UCSD-AML1 (cell line): ENCODE measurements at regions not wholly inside any gene's neighbourhood (a gene's known extent, or its start where the extent isn't known, plus 50 kb on each side); places are given as distances from the start of the nearest gene placed in this dataset.
A peak's percentile ranks its signal among the peaks of the same experiment; 100 is the strongest.

Experiments used
- DNase-seq: peaks from one replicate; lab custom pipeline; 2025; ENCODE audit not compliant: unreplicated experiment; lab: John Stamatoyannopoulos, UW

DNA sequence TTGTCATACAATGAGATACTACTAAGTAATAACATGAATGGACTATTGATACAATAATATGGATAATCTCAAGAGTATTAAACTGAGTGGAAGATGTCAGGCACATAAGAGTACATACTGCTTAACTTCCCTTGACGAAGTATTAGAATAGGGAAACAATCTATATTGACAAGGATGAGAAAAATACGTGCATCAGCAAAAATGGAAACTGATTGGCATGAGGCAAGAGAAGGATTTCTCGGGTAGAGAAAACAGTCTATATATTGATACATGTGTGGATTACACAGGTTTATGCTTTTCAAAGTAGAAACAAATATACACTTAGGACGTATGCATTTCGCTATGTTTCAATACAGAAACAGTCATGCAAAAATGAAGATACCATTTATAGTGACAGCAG, 57.4 kb downstream of the PRR20E start:
- no peak for DNase-seq

DNA sequence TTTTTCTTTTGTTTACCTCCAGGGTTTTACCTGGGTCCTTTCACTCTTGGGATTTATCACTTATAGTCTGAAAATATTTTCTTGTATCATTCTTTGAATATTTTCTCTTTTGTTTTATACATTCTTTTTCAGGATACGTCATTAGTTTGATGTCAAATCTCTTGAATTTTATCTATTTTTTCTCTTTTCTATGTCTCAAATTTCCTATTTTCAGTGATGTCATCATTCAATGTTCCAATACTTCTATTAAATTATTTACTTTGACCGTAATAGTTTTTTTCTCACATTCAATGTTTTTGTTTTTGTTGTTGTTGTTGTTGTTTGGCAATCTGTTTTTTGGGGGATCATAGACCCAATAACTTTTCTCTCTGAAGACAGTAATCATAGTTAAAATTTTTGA, 83.5 kb downstream of the PRR20E start:
- no peak for DNase-seq

DNA sequence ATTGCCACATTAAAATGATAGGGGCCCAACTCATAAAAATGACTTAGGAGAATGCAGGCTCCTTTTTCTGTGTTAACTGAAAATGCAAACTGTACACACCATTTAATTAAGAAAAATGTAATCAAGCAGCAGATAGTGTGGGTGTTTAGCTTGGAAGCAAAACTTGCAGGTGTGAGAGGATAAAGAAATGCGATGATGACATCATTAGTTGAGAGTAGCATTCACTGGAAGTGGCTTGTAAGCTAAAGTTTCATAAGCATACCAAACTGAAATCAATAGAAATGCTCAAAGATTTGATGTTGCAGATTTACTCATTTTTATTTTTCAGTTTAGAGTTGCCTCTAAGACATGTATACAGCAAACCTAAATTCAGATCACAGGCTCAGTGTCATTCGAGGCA, 86.6 kb downstream of the PRR20E start:
- no peak for DNase-seq

DNA sequence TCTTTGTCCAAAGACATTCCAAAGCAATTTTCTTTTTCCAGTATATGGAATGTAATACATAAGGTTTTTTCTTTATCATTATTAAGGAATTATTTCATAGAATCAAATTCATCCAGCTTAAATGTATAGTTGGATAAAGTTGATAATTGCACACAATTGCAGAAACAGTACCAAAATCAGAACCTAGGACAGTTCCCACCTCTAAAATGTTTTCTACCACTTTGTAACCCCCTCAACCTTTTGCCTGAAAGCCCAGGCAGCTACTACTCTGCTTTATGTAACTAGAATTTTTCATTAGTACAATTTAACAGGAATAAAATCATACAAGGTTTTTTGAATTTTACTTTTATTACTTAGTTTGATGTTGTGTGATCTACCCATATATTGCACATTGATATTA, 98.0 kb downstream of the PRR20E start:
- DNase-seq = no peak

DNA sequence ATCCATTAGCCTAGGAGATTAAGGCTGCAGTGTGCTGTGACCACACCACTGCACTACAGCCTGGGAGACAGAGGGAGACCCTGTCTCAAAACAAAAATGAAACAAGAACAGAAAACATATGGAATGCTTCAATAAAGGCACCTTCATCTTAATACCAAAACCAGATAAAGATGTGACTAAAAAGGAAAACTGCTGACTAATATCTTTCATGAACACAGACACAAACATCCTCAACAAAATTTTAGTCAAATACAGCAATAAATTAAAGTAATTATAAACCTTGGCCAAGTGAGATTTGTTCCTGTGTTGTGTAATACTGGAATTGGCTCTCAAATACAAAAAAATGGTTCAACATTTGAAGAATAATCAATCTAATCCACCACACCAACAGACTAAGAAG, 103.5 kb downstream of the PRR20E start:
- no peak for DNase-seq

DNA sequence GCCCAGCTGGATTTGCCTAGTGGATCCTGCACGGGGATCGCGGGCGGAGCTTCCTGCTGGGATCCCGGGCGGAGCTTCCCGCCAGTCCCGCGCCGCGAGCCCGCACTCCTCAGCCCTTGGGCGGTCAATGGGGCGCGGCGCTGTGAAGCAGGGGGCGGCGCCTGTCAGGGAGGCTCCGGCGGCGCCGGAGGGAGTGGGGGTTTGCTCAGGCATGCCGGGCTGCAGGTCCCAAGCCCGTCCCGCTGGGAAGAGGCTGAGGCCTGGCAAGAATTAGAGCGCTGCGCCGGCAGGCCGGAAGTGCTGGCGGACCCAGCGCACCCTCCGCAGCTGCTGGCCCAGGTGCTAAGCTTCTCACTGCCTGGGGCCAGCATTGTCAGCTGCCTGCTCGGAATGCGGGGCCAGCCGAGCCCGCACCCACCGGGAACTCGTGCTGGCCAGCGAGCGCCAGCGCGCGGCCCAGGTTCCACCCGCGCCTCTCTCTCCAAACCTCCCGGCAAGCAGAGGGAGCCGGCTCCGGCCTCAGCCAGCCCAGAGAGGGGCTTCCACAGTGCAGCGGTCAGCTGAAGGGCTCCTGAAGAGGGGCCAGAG, 119.6 kb downstream of the PRR20E start:
- no peak for DNase-seq

DNA sequence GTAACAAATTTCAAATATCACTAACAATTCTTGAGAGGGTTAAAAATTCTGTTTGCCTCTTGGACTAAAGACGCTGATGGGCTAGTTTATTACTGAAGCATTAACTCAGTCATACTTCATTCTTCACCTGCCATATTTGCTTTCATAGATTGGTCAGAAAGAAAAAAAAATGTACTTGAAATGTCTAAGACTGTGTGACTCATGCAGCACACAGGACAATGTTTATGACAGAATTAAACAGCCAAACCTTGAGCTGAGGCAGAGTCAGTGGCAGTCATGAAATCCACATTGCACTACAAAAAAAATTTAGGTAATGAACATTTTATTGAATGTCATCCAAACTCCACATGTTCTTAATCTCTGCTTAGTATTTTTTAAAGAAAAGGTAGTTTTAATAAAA, 135.6 kb downstream of the PRR20E start:
- no peak for DNase-seq

DNA sequence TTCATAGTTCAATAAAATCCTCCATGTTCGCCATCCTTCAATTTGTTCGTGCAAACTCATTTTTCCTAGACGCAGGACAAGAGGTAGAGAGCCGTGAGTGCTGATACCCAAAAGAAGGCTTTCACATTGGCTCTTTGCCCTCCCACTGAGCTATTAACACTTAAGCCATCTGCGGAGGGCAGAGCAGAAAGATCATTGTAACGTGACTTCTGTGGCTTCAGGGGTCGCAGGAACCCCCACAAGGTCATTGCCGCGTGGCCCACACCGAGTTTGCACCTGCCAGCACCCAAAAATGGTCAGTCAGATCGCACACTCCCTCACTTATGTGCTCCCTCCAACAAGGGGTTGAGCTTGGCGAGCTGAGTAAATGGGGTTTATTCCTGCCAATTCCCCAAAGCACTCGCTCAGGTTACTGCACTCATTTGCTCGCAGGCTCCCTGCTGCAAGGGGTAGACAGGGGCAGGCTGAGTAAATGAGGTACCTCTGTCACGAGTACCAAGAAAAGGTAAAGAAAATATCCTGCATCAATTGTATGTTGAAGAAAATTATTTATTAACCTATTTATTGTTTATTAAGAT, 144.1 kb downstream of the PRR20E start:
- DNase-seq = peak; percentile 5

DNA sequence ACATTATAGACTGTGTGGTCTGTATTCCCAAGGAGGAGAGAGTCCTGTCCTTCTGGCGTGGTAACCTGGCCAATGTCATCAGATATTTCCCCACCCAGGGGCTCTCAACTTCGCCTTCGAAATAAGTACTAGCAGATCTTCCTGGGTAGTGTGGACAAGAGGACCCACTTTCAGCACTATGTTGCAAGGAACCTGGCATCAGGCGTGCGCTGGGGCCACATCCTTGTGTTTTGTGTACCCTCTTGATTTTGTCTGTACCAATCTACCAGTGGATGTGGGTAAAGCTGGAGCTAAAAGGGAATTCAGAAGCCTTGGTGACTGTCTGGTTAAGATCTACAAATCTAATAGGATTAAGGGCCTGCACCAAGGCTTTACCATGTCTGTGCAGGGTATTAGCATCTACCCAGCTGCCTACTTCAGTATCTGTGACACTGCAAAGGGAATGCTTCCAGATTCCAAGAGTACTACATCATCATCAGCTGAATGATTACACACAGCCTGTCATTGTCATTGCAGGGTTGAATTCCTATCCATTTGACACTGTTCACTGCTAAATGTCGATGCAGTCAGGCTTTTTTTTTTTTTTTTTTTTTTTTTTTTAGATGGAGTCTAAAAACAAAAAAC, 148.0 kb downstream of the PRR20E start:
- peak; percentile 3 for DNase-seq

DNA sequence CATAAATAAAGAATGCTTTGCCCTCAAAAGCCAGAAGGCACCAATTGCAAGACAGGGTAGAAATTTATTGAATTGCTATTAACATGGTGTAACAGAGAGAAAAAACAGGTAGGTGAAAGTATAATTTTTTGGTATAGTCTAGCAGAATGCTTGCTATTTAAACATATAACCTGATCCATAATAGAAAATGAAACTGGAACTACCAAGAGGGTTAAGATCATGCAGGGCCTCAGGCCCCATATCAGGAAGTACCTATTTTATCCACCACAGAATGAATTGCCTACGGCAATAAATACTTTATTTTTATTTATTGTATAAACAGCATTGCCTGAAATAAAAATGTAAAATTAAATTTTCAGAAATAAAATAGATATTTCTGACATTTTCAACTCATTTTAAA, 159.5 kb downstream of the PRR20E start:
- no peak for DNase-seq

DNA sequence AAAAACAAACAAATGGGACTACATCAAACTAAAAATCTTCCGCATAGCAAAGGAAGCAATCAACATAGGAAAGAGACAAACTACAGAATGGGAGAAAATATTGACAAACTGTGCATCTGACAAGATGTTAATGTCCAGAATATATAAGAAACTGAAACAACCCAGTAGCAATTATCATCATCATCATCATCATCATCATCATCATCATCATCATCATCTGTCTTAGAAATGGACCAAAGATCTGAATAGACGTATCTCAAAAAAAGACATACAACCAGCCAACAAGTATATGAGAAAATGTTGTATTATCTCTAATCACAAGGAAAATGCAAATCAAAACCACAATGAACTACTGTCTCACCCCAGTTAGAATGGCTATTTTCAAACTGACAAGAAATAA, 173.9 kb downstream of the PRR20E start:
- no peak for DNase-seq

DNA sequence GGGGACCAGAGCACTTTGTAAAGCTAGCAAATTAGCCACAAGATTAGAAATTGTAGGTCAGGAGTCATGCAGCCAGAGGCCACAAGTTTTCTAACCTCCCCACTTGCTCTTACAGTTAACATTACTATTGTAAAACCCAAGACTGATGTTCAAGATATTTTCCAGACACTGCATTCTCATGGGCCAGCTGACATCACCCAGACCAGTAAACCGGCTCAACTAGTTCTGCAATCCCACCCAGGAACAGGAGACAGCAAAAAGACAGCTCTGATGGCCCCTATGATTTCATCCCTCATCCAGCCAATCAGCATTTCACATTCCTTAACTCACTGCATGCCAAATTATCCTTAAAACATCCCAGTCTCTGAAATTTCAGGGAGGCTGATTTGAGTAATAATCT, 178.5 kb downstream of the PRR20E start:
- no peak for DNase-seq

DNA sequence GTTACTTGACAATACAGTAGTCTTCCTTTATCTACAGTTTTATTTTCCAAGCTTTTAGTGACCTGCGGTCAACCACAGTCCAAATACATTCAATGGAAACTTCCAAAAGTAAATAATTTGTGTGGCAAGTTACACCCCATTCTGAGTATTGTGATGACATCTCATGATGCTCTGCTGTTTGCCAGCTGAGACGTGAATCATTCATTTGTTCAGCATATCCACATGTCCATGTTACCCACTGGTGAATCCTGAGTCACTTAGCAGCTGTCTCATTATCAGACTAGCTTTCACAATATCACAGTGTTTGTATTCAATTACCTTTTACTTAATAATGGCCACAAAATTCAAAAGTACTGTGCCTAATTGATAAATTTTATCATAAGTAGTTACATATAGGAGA, 179.8 kb downstream of the PRR20E start:
- DNase-seq = no peak

DNA sequence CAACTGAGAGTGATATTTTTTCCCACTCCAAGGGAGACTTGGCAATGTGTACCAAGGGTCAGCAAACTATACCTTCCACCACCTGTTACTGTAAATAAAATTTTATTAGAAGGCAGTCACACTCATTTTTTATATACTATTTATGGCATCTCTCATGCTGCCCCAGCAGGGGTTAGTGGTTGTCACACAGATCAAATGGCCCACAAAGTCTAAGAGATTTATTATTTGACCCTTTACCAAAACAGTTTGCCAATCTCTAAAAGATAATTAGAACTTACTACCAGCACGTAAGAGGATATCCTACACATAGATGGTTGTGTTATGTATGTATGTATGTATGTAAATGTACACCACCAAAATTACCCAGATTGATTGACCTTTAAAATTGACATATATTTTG, 185.1 kb downstream of the PRR20E start:
- DNase-seq = no peak

DNA sequence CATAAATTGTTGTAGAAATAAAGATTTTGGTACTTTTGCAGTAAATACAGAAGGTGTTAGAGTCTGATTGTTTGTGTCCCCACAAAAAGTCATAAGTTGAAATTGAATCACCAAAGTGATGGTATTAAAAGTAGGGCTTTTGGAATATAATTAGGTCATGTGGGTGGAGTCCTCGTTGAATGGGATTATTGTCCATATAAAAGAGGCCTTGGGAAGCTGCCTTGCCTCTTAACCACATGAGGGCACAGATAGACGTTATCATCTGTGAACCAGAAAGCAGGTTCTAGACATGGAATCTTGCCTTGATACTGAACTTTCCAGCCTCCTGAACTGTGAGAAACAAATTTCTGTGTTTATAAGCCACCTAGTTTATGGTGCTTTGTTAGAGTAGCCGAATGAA, 186.8 kb downstream of the PRR20E start:
- no peak for DNase-seq

DNA sequence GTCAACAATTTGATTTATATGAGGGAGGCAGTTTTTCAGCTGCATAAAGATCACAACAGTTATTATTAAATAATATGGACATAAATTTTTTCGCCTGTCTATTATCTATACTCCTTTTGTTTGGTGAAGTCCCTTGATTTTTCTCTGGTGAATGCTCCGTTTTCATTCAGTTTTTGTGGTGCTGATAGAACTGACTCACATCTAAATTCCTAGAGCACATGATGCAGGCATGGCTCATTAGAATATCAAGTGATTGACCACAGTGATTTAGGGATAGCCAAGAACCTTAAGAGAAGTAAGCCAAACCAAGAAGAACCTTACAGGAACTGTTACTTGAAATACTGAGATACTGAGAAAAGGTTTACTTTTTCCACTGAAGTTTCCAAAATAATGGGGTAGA, 208.9 kb downstream of the PRR20E start:
- no peak for DNase-seq

DNA sequence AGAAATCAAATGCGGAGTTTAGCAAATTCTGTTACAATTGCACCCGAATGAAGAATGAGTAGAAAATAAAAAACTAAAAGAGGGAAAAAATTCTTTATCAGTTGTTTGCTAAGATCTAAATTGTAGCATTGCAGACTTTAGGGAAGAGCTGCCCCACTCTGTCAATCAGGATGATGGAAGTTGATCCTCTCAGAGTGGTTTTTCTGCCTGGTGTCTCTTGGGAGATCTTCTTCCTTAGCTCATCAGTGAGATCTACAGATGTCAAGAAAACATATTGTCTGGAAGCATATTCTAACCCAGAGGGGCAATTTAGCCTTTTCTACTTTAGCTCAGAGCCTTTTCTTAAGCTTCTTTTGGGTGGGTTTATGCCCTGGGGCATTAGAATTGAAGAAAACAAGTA, 223.2 kb upstream of the PCDH17 start:
- no peak for DNase-seq

DNA sequence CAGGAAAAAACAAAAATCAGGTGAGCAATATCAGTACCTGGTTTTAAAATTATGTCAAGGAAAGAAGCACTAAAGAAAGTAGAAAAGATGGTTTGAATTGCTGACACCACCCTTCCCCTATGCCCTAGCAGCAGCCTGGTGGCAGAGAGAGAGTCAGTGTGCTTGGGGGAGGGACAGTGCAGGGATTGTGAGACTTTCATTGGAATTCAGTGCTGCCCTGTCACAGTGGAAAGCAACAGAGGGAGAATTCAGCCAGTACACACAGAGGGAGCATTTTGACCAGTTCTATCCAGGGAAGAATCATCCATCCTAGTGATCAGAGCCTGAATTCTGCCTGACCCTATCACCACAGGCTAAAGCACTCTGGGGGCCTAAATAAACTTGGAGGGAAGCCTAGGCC, 222.4 kb upstream of the PCDH17 start:
- DNase-seq = no peak

DNA sequence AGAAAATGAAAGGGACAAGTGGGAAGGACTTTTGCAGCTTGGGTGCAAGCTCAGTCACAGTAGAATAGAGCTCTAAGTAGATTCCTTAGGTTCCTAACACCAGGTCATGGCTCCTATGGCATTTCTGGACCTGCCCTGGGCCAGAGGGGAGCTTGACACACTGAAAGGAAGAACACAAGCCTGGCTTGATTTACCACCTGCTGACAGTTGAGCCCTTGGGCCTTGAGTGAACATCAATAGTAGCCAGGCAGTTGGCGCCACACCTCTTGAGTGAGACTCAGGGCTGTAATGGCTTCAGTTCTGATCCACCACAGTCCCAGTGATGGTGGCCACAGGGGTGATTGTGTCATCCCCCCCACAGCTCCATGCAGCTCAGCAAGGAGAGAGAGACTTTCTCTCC, 221.9 kb upstream of the PCDH17 start:
- DNase-seq = no peak

DNA sequence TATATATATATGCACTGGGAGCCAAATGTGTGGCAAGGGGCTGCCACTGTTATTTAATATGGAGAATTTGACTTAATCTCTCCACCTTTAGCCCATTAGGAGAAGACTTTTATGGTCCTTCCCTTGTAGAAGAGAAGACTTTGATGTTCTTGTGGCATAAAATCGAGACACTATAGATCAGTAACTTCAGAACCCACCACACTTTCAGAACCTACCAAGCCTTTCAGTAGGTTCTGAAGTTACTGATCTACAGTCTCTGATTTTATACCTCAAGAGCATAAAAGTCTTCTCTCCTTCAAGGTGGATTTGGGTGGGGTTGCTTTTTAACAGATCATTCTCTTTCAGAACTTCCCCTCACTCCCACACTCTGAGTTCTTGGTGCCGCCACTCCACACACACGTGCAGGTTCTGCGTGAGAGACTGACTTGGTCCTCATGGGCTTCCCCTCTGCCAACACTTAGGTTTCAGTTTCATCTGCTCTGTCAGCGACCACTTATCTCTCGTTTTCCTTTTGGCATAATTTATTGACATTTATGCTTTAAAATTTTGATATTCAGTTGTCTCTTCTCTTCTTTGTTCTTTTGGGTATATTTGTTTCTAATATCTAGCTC, 213.4 kb upstream of the PCDH17 start:
- no peak for DNase-seq

DNA sequence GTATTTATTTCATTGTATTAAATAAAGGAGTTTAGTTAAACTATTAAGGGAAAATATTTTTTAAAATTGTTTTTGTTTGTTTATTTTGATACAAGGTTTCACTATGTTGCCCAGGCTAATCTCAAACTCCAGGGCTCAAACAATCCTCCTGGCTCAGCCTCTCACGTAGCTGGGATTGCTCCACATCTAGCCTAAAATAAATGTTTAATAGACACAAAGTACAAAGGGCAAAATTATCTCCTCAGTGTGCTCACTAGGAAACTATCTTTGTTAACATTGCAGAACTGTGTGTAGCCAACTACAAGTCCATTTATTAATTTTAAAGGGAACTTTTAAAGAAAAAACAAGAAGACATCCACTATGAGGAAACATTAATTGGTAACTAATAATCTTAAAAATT, 207.2 kb upstream of the PCDH17 start:
- no peak for DNase-seq

DNA sequence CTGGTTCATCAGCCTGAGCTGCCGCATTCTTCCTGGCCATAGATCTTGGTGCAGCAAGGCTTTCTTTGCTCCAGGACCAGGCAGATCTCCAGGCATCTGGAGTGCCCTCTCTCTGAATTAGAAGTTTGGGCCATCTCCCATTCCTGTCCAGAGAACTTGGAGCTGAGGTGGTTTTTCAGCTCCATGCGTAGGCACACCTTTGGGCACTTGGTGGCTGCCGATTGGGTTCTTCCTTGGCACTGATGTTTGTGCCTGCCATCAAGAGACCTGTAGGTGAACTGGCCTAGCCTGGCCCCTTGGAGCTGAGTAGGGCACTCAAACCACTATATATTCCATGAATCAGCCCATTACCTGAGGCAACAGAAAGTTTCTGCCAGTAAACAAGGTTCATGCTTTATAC, 206.0 kb upstream of the PCDH17 start:
- DNase-seq = no peak

DNA sequence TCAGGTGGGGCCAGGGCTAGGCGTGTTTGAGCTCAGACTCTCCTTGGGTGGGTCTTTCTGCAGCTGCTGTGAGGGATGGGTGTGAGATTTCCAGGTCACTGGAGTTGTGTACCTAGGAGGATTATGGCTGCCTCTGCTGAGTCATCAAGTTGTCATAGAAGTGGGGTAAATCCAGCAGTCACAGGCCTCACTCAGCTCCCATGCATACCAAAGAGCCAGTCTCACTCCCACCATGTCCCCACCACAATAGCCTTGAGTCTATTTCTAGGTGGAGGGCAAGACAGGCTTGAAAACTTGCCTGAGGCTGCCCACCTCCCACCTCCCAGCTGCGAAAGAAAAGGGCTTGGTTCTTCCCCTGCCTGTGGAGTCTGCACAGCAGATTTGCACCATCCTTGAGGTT, 194.0 kb upstream of the PCDH17 start:
- no peak for DNase-seq
